Breast epithelium (tissue), 4 donors: ENCODE measurements at regions not wholly inside any gene's neighbourhood (a gene's known extent, or its start where the extent isn't known, plus 50 kb on each side); places are given as distances from the start of the nearest gene placed in this dataset.

Source experiments
- DNase-seq, 2 donors: peaks; one replicate each; pipeline ENCODE4 v3.0.0-alpha.2; 2019; ENCODE audit warnings: low spot score in 2 of 2
- H3K27ac ChIP-seq, 2 donors: fragments of 200-600 bp; sonication (generic) in 1 of 2; one replicate each; pipeline ENCODE4 v1.5.1; 2016 to 2019; ENCODE audit warnings: mild to moderate bottlenecking in 1 of 2
- H3K27me3 ChIP-seq, 2 donors: fragments of 200-600 bp; sonication (generic) in 1 of 2; one replicate each; pipeline versions ENCODE4 v1.5.1 to v1.6.0; 2017 to 2019; ENCODE audit warnings: control low read depth in 1 of 2, mild to moderate bottlenecking in 1 of 2
- H3K36me3 ChIP-seq: fragments of 200-600 bp; one replicate; pipeline ENCODE4 v1.5.1; 2019
- H3K4me1 ChIP-seq, 2 donors: fragments of 200-600 bp; sonication (generic); one replicate each; pipeline ENCODE4 v1.5.1; 2016 to 2019; ENCODE audit warnings: control low read depth in 1 of 2
- H3K4me3 ChIP-seq, 3 donors: fragments of 200-600 bp; sonication (generic); 1 replicate in 2 of 3; 2 replicates in 1 of 3; pipeline ENCODE4 v1.5.1; 2016 to 2019; ENCODE audit warnings: mild to moderate bottlenecking in 3 of 3, moderate library complexity in 2 of 3
- H3K9me3 ChIP-seq, 2 donors: fragments of 200-600 bp; sonication (generic) in 1 of 2; one replicate each; pipeline ENCODE4 v1.5.1; 2016 to 2019; ENCODE audit warnings: control low read depth in 1 of 2
- POLR2A ChIP-seq: fragments of 450-650 bp; IDR thresholded peaks from one replicate; pipeline ENCODE4 v1.6.1; 2016; ENCODE audit warnings: antibody characterized with exemption, mild to moderate bottlenecking, moderate library complexity
- POLR2AphosphoS5 ChIP-seq, 3 donors: sonication (generic); formaldehyde crosslinking; IDR thresholded peaks; one replicate each; pipeline ENCODE4 v1.6.1; 2017; ENCODE audit warnings: antibody characterized with exemption in 3 of 3
- intact Hi-C: fragments of 100-400 bp; cut with DNase I; formaldehyde crosslinking; loops from one replicate; pipeline ENCODE4 v1.15.1; 2023; ENCODE audit warnings: low total_unique reads
- TF ChIP-seq, protein P1 (sequence below), 3 donors: fragments of 450-650 bp; IDR thresholded peaks; one replicate each; pipeline ENCODE4 v1.5.1; 2016 to 2017; ENCODE audit warnings: antibody characterized with exemption in 3 of 3, mild to moderate bottlenecking in 3 of 3, moderate library complexity in 3 of 3

DNA sequence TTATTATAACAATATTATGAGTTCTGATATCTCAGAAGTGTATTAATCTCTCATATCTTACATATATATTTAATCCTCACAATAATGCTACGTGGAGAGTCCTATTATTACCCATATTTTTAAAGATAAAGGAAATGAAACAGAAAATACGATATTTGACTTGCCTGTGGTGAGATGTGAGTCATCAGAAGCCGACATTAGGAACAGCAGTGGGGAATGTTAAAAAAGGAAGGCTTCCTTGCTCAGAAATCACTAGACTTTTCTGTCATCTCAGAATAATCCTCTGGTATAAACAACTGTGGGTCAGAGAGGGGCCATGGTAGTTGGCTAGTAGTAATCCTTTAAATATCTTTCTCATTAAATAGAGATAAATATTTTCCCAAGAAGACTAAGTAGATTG is 402.3 kb upstream of the PCDH15 start:
- H3K36me3 ChIP-seq: no peaks in the 10 kb centered on the region
- no peak overlapping the region for H3K4me3 ChIP-seq
- no peaks in the 10 kb centered on the region for H3K9me3 ChIP-seq
- H3K27ac ChIP-seq: no peak overlapping the region
- TF ChIP-seq POLR2A (no peak), POLR2AphosphoS5 (IDR thresholded peaks at IDR 0.05) (no peak)
- TF ChIP-seq, protein P1, sequence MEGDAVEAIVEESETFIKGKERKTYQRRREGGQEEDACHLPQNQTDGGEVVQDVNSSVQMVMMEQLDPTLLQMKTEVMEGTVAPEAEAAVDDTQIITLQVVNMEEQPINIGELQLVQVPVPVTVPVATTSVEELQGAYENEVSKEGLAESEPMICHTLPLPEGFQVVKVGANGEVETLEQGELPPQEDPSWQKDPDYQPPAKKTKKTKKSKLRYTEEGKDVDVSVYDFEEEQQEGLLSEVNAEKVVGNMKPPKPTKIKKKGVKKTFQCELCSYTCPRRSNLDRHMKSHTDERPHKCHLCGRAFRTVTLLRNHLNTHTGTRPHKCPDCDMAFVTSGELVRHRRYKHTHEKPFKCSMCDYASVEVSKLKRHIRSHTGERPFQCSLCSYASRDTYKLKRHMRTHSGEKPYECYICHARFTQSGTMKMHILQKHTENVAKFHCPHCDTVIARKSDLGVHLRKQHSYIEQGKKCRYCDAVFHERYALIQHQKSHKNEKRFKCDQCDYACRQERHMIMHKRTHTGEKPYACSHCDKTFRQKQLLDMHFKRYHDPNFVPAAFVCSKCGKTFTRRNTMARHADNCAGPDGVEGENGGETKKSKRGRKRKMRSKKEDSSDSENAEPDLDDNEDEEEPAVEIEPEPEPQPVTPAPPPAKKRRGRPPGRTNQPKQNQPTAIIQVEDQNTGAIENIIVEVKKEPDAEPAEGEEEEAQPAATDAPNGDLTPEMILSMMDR (IDR thresholded peaks at IDR 0.05): no peak
- no peak for DNase-seq
- intact Hi-C loops: no loop called here
- no peaks in the 10 kb centered on the region for H3K4me1 ChIP-seq
- H3K27me3 ChIP-seq: no peaks in the 10 kb centered on the region

DNA sequence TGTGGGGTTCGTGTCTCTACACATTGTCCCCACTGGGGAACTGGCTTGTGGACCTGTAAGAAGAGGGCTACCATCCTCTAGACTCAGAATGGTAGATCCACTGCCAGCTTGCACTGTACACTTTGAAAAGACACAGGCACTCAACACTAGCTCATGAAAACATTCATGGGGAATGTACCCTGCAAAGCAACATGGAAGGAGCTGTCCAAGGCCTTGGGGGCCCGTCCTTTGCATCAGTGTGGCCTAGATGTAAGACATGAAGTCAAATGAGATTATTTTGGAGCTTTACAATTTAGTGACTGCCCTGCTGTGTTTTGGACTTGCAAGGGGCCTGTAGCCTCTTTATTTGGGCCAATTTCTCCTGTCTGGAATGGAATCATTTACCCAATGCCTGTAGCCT is 399.0 kb upstream of the PCDH15 start:
- Histone ChIP-seq H3K27me3 (no peaks in the 10 kb centered on the region), H3K27ac (no peak overlapping the region), H3K36me3 (no peaks in the 10 kb centered on the region), H3K9me3 (no peaks in the 10 kb centered on the region), H3K4me1 (no peaks in the 10 kb centered on the region), H3K4me3 (no peak overlapping the region)
- intact Hi-C loops: no loop called here
- DNase-seq: no peak
- TF ChIP-seq, protein P1 (IDR thresholded peaks at IDR 0.05): no peak
- TF ChIP-seq POLR2AphosphoS5 (IDR thresholded peaks at IDR 0.05) (no peak), POLR2A (no peak)

DNA sequence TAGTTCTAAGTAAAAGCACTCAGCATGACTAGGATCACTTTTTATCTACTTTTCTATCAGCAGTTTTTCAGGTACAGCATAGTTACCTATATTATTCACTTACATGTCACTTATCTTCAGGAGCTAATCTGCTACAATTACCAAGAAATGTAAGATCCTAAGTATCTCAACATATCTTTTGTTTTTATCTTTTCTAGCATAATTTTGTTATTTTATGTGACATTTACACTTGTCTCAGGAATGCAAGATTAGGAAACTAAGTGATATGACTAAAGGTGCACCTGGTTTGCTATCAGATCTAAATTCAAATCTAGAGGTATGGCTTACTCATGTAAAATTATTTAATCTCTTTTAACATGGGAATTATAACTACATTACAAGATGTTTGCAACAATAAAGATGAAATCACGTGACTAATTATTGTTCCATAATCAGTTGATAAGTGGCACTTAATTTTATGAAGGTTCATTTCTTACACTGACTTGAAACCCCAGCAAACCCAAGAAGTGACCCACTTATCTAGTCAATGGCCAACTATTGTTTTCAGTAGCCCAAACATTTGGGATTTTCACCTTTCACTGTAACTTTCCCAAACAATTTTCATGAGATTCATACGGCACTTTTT is 390.3 kb upstream of the PCDH15 start:
- H3K4me1 ChIP-seq: no peaks in the 10 kb centered on the region
- no peaks in the 10 kb centered on the region for H3K36me3 ChIP-seq
- TF ChIP-seq, protein P1 (IDR thresholded peaks at IDR 0.05): no peak
- H3K27me3 ChIP-seq: no peaks in the 10 kb centered on the region
- no peak overlapping the region for H3K27ac ChIP-seq
- no peak overlapping the region for H3K4me3 ChIP-seq
- DNase-seq: no peak
- H3K9me3 ChIP-seq: no peaks in the 10 kb centered on the region
- intact Hi-C loops: no loop called here

DNA sequence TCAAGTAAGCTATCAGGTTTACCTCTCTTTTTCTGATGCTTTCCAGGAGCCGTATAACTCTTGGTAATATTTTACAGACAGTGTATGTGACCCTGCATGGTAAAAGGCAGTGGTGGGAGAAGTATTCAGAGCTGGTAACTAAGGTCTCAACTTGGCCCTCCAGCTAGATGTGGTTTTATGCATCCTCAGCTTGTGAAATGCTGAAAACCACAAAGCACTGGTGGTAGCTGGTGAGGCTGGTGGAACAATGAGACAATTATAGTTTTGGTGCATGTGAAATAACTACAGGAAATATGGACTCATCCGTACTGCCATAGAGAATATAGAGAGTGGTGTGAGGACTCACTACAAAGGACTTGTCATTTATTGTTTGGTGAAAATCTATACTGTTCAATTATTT is 383.0 kb upstream of the PCDH15 start:
- no peaks in the 10 kb centered on the region for H3K27me3 ChIP-seq
- DNase-seq: no peak
- H3K4me3 ChIP-seq: no peak overlapping the region
- no peaks in the 10 kb centered on the region for H3K36me3 ChIP-seq
- no peak overlapping the region for H3K27ac ChIP-seq
- intact Hi-C loops: no loop called here
- H3K4me1 ChIP-seq: no peaks in the 10 kb centered on the region
- TF ChIP-seq, protein P1 (IDR thresholded peaks at IDR 0.05): no peak
- TF ChIP-seq POLR2AphosphoS5 (IDR thresholded peaks at IDR 0.05) (no peak), POLR2A (no peak)
- no peaks in the 10 kb centered on the region for H3K9me3 ChIP-seq

DNA sequence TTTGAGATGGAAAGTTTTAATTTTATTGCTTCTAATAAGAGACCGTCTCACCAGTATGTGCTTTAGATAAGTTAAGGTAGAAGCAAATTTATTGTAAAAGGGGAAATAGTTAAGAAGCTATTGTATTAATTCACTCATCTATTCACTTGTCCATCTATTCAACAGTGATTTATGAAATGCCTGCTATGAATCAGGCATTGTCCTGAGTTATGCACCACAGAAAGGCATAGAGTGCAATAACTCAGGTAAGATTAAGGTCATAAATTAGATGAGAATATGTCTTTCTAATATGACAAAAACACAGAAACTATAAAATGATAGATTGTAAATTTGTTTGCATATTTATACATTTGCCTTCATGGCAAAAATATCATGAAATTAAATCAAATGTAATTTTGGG is 379.3 kb upstream of the PCDH15 start:
- intact Hi-C loops: no loop called here
- no peak overlapping the region for H3K4me3 ChIP-seq
- no peak for DNase-seq
- H3K4me1 ChIP-seq: no peaks in the 10 kb centered on the region
- no peaks in the 10 kb centered on the region for H3K9me3 ChIP-seq
- no peak for TF ChIP-seq POLR2A
- TF ChIP-seq POLR2AphosphoS5 (IDR thresholded peaks at IDR 0.05): no peak
- TF ChIP-seq, protein P1 (IDR thresholded peaks at IDR 0.05): no peak
- H3K36me3 ChIP-seq: no peaks in the 10 kb centered on the region
- H3K27ac ChIP-seq: no peak overlapping the region
- no peaks in the 10 kb centered on the region for H3K27me3 ChIP-seq
